Activated CD8-positive, alpha-beta memory T cell treated with anti-CD3 and anti-CD28 coated beads for 4 hours (primary cell): ENCODE measurements at regions not wholly inside any gene's neighbourhood (a gene's known extent, or its start where the extent isn't known, plus 50 kb on each side); places are given as distances from the start of the nearest gene placed in this dataset.

ENCODE experiments used
- DNase-seq, 2 donors: peaks; one replicate each; pipeline ENCODE4 v3.0.0-alpha.2; 2020; ENCODE audit warnings: low read depth in 2 of 2

DNA sequence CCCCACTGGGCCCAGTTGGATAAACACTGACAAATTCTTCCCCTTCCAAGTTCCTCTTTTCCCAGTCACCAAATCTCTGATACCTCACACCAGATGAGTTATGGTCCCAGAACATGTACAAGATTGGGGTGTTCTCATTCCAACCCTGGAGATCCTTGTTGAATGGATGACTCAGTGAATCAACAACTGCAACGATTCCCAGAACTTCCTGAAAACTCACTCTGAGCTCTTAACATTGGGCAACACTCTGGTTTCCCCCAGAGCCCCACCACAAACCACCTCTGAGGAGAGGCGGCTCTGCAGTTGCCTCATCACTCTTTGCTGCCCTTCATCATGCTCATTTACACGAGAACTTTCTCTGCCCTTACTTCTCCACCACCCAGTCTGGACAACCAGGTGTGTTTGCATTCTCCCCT is 115.2 kb downstream of the MRPL14 start:
- no peak for DNase-seq

DNA sequence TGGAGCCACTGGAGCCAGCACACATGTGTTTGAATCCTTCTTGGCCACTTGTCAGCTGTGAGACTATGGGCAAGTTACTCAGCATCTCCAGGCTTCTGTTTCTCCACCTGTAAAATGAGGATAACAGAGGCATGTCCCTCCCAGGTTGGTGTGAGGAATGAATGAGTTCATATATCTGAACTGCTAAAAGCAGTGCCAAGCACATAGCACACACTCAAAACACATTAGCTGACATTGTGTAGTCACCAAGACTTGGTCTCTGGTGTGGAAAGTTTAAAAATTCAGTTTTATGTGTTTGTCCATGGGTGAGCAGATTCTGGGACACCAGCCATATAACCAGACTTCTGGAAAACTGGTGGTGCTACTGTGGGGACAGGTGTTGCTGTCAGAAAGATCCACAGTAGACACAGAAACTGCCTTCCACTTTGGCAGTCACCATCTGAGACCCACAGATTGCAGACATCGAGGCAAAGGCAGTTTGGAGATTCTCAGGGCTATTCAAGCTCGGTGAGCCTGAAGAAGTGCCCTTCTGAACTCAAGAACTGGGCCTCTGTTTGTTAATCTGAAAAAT is 115.8 kb downstream of the MRPL14 start:
- no peak for DNase-seq

- DNase-seq: no peak
These were observed 116.6 kb downstream of the MRPL14 start for GRCh38 chr6:44010411-44011349.

DNA sequence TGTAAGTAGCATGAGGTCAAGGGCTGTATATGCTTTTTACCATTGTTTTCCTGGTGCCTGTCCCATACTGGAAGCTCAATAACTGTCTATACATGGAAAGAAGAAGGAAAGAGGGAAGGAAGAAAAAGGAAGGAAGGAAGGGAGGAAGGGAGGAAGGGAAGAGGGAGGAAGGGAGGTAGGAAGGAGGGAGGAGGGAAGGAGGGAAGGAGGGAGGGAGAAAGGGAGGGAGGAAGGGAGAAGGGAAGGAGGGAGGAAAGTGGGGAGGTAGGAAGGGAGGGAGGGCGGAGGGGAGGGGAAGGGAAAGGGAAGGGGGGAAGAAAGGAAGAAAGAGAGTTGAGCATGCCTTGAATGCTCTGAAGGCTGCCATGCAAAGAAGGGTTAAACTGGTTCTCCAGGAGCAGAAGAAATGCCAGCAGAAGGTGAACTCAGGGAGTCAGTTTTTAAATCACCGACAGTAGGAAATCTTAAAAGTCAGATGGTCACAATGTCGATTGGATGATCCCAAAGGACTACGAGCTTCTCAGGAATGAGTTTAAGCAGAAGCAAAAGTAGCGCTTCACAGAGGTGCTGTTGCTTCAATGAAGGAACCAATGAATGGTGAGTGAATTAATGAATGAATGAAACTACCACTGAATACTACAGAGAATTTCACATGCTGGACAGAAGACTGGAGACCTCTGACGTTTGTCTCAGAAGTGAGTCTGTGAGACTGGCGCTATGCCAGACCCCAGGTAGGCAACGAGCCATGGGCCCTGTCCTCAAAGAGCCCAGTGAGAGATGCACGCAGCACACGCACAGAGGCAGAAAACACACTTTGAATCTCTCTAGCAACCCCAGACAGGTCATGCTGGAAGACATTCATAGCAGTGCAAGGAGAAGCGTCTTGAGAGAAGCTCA is 117.6 kb downstream of the MRPL14 start:
- DNase-seq: no peak

DNA sequence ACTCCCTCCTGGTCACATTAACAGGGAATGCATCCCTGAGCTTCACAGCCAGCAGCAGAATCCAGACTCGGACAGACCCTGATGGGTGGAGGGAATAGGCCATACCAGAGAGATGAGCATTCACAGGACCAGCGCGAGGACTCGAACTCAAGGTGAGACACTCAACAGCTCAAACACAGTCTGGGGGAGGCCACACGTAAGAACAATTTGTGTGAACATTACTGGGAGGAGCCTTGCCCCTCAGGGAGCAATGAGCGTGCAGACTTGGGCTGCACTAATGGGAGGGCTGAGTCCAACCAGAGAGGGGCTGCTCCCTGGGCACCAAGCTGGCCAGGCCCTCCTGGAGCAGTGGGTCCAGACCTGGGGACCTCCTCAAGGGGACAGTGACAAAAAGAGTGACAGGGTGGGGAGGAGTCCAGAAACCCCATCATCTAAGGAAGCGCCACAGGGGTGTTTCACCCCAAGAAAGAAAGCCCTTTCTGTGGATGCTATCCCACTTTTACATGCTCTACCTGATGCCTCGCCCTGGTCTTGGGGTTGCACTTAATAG is 118.4 kb downstream of the MRPL14 start:
- DNase-seq: no peak

- DNase-seq: no peak
These were observed 119.2 kb downstream of the MRPL14 start for GRCh38 chr6:44007818-44008621.

- DNase-seq: no peak
These were observed 120.4 kb downstream of the MRPL14 start for GRCh38 chr6:44006872-44007303.

DNA sequence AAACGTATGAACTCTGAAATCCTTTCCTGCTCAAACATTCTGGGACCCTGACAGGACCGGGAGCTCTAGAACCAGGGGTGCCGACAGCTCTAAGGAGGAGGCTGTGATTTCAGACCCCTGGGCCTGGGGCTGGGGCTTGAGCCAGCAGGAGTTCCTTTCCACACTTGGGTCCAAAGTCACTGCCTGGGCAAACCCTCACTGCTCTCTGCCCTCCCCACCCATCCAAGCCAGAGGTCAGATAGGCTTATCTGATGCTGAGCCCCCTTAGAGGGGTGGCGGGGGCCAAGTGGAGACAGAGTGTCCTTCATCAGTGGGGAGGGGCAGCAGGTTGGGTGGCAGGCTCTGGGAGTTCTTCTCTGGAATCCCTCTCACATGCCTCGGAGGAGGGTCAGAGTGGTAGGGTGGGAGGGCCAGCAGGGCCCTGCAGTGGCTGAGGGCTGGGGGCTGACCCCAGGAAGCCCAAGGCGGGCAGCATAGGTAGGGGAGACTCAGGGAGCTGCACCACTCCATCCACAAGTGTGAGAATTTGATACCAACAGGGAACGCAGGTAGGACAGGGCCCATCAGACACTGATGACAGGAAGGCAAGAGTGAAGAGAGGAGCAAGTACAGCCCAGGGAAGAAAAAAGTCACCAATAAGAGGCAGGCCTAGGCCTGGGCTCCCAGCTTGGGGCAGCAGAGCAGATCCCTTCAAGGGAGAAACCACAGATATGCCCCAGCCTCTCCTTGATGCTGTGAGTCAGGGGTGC is 121.0 kb downstream of the MRPL14 start:
- DNase-seq: no peak

DNA sequence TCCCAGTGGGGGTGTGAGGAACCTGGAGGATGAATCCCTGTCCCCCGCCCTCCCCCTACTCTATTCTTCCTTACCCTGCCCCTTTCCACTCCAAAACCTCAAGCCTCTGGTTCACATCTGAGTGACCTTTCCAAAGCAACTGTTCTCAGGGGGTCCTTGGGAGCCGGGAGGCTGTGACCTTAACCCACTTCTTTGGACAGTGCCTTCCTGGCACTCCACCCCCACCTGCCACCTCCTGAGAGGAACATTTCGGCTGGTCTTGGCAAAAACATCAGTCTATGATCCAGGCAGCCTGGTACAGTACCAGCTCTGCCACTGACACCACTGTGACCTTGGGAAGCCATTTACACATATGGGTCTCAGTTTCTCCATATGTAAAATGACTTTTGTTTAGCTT is 121.7 kb downstream of the MRPL14 start:
- DNase-seq: no peak

DNA sequence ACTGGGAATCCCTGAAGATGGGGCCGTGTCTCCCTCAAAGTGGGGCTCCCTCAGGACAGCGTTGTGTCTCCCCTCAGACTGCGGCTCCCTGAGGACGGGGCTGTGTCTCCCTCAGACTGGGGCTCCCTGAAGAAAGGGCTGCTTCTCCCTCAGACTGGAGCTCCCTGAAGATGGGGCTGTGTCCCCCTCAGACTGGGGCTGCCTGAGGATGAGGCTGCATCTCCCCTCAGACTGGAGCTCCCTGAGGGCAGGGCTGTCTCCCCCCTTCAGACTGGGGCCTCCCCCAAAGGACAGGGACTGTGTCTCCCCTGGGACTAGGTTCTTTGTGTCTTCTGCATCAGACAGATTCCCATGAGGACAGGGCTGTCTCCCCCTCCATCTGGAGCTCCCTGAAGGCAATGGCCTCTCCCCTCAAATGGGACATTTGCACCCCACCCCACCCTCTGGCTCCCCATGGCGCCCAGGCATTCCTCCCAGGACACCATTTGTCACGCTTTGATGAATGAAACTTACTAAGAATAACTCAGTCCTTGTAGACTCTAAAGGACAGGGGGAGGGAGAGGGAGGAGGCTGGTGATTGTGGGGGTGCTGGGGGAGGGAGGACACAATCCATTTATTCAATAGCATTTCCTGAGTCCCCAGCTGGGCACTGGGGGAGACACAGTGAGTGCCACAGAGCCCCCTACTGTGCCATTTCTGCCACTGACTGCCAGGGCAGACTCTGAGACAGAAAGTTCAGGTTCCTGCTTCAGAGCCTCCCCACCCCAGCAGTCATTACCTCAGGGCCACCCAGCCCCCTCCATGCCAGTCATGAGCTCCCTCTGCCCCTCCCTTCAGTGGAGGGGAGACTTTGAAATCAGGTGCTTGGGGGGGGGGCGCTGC is 122.4 kb downstream of the MRPL14 start:
- DNase-seq: no peak

DNA sequence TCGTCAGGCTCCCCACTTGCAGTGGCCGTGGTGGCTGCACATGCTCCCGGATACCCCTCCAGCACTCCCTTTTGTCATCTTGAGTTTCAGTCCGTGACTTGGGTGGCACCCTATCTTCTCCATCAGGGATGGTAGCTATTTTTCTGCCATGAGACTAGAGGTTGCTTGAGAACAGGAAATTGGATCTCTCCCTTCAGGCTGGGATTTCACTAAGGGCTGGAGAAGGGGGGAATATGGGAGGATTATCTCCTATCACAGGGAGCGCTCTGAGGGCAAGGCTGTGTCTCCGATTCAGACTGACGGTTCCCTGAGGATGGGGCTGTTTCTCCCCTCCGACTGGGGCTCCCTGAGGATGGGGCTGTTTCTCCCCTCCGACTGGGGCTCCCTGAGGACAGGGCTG is 123.1 kb downstream of the MRPL14 start:
- DNase-seq: no peak

GRCh38 chr6:44003345-44004061 is 123.7 kb downstream of the MRPL14 start:
- no peak for DNase-seq

DNA sequence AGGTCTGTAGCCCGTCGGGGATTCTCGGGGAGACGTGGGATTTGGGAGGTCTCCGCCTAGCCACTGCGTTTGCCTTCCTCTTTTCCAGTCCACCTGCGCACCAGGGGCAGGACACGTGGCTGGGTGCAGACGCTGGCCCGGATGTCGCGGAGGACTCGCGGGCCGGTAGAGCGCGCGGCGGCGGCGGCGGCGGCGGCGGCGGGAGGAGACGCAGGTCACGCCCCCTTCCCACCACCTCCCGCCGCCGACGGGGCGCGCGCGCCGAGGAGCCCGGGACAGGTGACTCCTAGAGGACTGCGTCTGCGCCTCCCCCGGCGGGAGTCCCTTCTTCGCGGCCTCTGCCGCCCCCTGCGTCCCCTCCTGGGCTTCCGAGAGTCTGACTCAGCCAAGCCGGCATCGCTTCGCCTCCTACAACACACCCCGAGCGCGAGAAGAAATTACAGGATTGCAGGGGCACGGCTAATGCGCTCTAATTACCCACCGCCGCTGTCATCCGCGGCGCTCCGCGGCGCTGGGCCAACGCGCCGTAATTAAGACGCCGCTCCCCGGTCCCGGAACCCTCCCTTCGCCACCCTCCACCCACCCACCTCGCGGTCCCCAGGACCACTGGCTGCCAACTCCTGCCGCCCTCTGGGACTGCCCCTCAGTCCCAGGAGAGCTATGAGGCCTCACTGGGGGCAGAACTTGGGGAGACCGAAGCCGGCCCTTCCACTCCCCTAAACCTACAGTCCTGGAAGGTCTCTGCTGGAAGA is 124.5 kb downstream of the MRPL14 start:
- DNase-seq: peak; percentile 45 to 48

DNA sequence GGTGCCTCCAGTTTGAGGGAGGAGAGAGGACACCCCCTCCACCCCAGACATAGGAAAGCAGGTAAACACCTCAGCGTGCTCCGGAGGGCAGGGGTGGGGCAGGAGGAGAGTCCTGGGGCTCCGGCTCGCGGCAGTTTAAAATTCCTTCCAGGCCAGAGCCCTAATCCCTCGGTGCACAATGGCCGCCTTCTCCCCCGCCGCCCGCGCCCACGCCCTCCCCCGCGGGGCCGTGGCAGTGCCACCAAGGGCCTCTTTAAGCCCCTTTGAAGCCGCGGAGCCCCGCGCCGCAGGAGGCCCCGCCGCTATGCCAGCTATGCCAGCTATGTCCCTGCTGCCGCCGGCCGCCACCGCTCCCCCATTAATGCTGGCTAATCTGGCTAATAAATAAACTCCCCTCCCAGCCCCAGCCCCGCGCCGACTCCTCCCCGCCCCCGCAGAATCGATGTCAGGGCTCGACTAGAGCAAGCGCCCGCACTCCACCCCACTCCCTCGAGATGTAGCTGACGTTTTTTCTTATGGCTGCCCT is 125.1 kb downstream of the MRPL14 start:
- peak in 1 of 2 donors; percentile 18 for DNase-seq

DNA sequence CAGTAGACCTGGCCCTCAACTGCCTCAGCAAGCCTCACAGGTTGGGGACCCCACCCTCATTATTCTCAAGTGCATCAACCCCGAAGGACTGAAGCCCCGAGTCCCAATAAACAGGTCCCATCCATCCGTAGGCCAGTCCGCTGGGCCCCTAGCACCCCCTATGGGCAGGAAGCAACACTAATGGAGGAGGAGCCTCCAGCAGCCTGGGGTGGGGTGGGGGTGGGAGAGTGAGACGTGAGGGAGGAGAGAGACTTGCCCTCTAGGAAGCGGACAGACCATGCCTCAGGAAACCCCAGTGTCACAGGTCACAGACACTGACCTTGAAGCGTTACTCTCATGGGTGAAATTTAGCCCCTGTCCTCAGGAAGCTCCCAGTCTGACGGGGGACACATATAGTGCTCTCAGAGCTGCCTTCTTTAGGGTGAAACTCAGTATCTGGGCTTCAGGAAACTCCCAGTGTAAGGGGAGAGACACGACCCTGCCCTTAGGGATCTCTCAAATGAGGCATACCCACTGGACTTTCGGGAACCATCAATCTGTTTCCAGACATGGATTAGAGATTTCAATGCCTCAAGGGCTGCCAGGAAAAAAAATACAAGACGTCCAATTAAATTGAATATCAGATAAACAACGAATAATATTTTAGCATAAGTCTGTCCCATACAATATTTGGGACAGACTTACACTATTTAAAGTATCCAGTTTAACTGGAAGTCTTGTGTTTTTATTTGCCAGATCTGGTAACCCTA is 125.8 kb downstream of the MRPL14 start:
- no peak for DNase-seq

- DNase-seq: no peak
These were observed 126.9 kb downstream of the MRPL14 start for GRCh38 chr6:44000164-44000842.
